ENCODE measurements at regions not wholly inside any gene's neighbourhood (a gene's known extent, or its start where the extent isn't known, plus 50 kb on each side); places are given as distances from the start of the nearest gene placed in this dataset.
A peak's percentile ranks its signal among the peaks of the same experiment; 100 is the strongest.

- H3K9ac ChIP-seq (ENCODE audit: low read length), result no peak overlapping the region
- H3K36me3 ChIP-seq (replicated peaks; ENCODE audit: low read depth, low read length), result no peaks in the 10 kb centered on the region
- no peaks in the 10 kb centered on the region for H3K79me2 ChIP-seq (ENCODE audit: low read length)
- no peak overlapping the region for H3K27ac ChIP-seq (ENCODE audit: low read length)
- H3K4me2 ChIP-seq (ENCODE audit: low read length), result no peak overlapping the region
- peaks cover 10% of the 10 kb centered on the region for H3K27me3 ChIP-seq (ENCODE audit: low read depth, low read length)
- H2AFZ ChIP-seq (ENCODE audit: low read depth, low read length), result no peak overlapping the region
- no peaks in the 10 kb centered on the region for H3K9me3 ChIP-seq (ENCODE audit: insufficient read depth, low read length)
- no peaks in the 10 kb centered on the region for H4K20me1 ChIP-seq (ENCODE audit: insufficient read depth, low read length)
- peaks cover 21% of the 10 kb centered on the region for H3K4me1 ChIP-seq (ENCODE audit: low read length)
- TF ChIP-seq EZH2phosphoT487 (IDR thresholded peaks at IDR 0.05; ENCODE audit: low read depth) (no peak), CTCF (IDR thresholded peaks at IDR 0.05; ENCODE audit: low read depth, low read length) (no peak)
- no peak overlapping the region for H3K4me3 ChIP-seq (ENCODE audit: low read length)
Observed at GRCh38 chr9:107881626-107882300, 392.2 kb upstream of the KLF4 start.

- Histone ChIP-seq H3K4me1 (ENCODE audit: low read length) (peaks cover 41% of the 10 kb centered on the region), H3K9me3 (ENCODE audit: insufficient read depth, low read length) (no peaks in the 10 kb centered on the region), H3K4me2 (ENCODE audit: low read length) (no peak overlapping the region), H3K36me3 (replicated peaks; ENCODE audit: low read depth, low read length) (no peaks in the 10 kb centered on the region), H3K79me2 (ENCODE audit: low read length) (no peaks in the 10 kb centered on the region), H3K4me3 (ENCODE audit: low read length) (no peak overlapping the region), H3K27me3 (ENCODE audit: low read depth, low read length) (peaks cover 26% of the 10 kb centered on the region), H3K9ac (ENCODE audit: low read length) (no peak overlapping the region), H2AFZ (ENCODE audit: low read depth, low read length) (no peak overlapping the region), H3K27ac (ENCODE audit: low read length) (no peak overlapping the region), H4K20me1 (ENCODE audit: insufficient read depth, low read length) (no peaks in the 10 kb centered on the region)
- no peak for TF ChIP-seq CTCF (IDR thresholded peaks at IDR 0.05; ENCODE audit: low read depth, low read length)
- TF ChIP-seq EZH2phosphoT487 (IDR thresholded peaks at IDR 0.05; ENCODE audit: low read depth), result no peak
Observed at GRCh38 chr9:107878462-107878861, 388.9 kb upstream of the KLF4 start.

- Histone ChIP-seq H3K27me3 (ENCODE audit: low read depth, low read length) (peaks cover 26% of the 10 kb centered on the region), H2AFZ (ENCODE audit: low read depth, low read length) (no peak overlapping the region), H3K4me1 (ENCODE audit: low read length) (peaks cover 34% of the 10 kb centered on the region), H4K20me1 (ENCODE audit: insufficient read depth, low read length) (no peaks in the 10 kb centered on the region), H3K4me2 (ENCODE audit: low read length) (peak overlapping the region; percentile 88), H3K79me2 (ENCODE audit: low read length) (no peaks in the 10 kb centered on the region), H3K4me3 (ENCODE audit: low read length) (peak overlapping the region; percentile 59), H3K36me3 (replicated peaks; ENCODE audit: low read depth, low read length) (no peaks in the 10 kb centered on the region), H3K9ac (ENCODE audit: low read length) (no peak overlapping the region), H3K27ac (ENCODE audit: low read length) (no peak overlapping the region), H3K9me3 (ENCODE audit: insufficient read depth, low read length) (no peaks in the 10 kb centered on the region)
- no peak for TF ChIP-seq CTCF (IDR thresholded peaks at IDR 0.05; ENCODE audit: low read depth, low read length)
- TF ChIP-seq EZH2phosphoT487 (IDR thresholded peaks at IDR 0.05; ENCODE audit: low read depth), result no peak
Observed at GRCh38 chr9:107875571-107875980, 386.0 kb upstream of the KLF4 start.

GRCh38 chr9:107874591-107875369 is 385.2 kb upstream of the KLF4 start:
- TF ChIP-seq CTCF (IDR thresholded peaks at IDR 0.05; ENCODE audit: low read depth, low read length) (no peak), EZH2phosphoT487 (IDR thresholded peaks at IDR 0.05; ENCODE audit: low read depth) (no peak)
- H2AFZ ChIP-seq (ENCODE audit: low read depth, low read length), result no peak overlapping the region
- H3K79me2 ChIP-seq (ENCODE audit: low read length), result no peaks in the 10 kb centered on the region
- H3K4me3 ChIP-seq (ENCODE audit: low read length), result peak overlapping the region; percentile 59
- no peaks in the 10 kb centered on the region for H4K20me1 ChIP-seq (ENCODE audit: insufficient read depth, low read length)
- H3K4me1 ChIP-seq (ENCODE audit: low read length), result peaks cover 34% of the 10 kb centered on the region
- H3K27me3 ChIP-seq (ENCODE audit: low read depth, low read length), result peaks cover 23% of the 10 kb centered on the region
- H3K9me3 ChIP-seq (ENCODE audit: insufficient read depth, low read length), result no peaks in the 10 kb centered on the region
- H3K4me2 ChIP-seq (ENCODE audit: low read length), result peak overlapping the region; percentile 88
- H3K9ac ChIP-seq (ENCODE audit: low read length), result no peak overlapping the region
- H3K36me3 ChIP-seq (replicated peaks; ENCODE audit: low read depth, low read length), result no peaks in the 10 kb centered on the region
- H3K27ac ChIP-seq (ENCODE audit: low read length), result no peak overlapping the region
